Non-pigmented ciliary epithelial cell (primary cell): ENCODE measurements at regions not wholly inside any gene's neighbourhood (a gene's known extent, or its start where the extent isn't known, plus 50 kb on each side); places are given as distances from the start of the nearest gene placed in this dataset.
A peak's percentile ranks its signal among the peaks of the same experiment; 100 is the strongest.
"Not testable (repeated sequence)": the region's sequence is repeated elsewhere in the genome, so short reads cannot be mapped to it uniquely, and the experiment has no call there.

Experiments used
- DNase-seq: peaks from one replicate; pipeline ENCODE4 v3.0.0-alpha.2; 2010; ENCODE audit warnings: low read depth

DNA sequence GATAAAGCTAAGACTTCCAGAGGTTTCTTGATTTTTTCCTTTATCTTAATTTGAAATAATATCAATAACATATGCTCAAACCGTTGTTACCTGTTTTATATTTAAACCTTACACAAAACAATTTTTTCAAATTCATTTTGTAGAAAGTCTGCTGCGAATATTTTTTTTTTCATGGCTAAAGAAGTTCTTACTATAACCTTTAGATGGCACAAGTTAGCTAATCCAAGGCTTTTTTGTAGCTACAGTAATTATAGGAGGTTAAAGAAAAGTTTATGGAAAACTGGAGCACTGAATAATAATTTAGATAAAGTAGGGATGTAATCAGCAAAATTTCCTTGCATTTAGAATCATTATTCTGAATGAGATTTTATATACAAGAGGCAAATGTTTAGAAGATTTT lies 78.0 kb upstream of the PNPT1 start:
- no peak for DNase-seq

DNA sequence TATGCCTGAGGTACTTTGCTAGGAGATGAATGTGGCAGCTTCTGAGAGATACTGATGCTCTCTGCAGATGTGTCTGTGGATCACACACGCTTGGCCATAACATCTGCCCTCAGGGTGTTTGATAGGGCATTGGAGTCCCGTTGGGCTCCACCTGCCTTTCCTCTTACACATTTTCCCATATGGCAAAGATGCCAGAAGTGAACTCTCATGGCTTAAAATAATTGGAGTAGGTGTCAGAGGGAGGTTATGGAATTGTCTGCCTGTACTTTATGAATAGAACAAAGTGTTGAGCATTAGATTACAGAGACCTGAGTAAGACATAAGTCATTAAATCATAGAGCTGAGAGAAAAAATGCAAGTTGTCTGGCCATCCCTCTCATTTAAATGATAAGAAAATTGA lies 75.3 kb upstream of the PNPT1 start:
- DNase-seq, result no peak

DNA sequence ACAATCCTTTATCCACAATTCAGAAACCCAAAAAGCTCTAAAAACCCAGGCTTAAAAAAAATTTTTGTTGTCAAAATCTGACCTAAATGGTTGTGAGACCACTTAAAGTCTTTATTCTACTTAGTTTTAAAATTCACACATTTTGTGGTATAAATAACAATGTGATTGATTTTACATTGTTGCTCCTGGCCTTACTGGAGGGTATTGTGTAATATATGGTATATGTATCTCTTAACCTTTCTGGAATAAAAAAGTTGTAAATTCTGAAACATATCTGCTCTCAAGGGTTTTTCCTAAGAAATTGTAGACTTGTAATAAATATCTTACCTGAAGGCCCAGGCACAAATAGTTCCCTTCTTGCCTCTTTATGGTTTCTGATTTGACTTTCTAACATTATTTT lies 73.3 kb upstream of the PNPT1 start:
- no peak for DNase-seq

- not testable (repeated sequence) for DNase-seq
Observed at GRCh38 chr2:55765708-55766107, 72.1 kb upstream of the PNPT1 start.

DNA sequence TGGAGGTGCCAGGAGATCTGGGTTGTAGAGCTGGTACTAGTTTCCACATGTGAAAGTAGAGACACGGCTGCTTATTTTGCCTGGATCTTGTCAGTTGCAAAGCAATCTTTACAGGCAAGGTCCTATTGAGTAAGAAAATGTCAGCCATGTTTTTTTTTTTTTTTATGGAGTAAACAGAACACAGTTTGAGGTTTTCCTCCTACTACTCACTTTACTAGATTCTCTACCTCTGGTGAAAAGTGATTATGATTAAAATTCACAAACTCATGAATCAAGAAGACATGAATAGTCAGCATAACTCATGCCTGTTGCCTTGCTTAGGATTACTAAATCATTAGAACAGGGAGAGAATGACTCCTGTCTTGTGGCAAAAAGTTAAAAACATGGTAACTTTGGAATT lies 70.1 kb upstream of the PNPT1 start:
- no peak for DNase-seq

DNA sequence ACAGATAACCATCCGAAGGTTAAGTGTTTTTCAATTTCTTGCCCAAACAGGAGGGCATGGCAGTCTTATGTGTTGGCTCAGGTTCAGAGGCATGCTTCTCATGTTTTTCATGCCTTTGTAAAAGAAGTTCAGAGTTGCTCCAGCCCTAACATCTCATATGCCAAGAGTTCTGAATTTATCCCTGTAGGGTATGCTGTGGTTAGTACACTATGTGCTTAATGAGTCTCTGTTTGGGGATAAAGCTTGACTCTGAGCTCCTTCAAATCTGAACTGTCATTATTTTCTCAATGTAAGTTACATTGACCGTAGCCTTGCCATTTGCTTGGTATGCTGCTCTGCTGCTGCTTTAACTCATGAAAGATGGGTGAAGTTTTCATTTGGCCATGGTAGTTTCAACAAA lies 67.9 kb upstream of the PNPT1 start:
- peak; percentile 59 for DNase-seq

DNA sequence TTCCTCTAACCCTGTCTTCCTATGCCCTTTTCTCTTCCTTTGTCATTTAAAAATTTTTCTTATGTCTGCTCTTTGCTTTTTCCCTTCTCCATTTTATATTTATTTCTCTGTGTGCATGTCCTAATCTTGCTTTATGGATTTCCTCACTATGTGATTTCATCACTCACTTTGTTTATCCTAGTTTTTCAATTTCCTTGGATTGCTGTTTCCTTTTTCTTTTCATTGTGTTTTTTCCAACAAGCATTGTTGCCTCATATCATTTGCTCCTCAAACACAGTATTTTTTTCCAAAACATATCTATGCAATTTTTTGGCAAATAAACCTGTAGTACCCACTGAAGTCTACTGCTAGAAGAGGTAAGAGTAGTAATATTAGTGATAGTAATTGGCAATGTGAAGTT lies 67.4 kb upstream of the PNPT1 start:
- DNase-seq, result no peak

DNA sequence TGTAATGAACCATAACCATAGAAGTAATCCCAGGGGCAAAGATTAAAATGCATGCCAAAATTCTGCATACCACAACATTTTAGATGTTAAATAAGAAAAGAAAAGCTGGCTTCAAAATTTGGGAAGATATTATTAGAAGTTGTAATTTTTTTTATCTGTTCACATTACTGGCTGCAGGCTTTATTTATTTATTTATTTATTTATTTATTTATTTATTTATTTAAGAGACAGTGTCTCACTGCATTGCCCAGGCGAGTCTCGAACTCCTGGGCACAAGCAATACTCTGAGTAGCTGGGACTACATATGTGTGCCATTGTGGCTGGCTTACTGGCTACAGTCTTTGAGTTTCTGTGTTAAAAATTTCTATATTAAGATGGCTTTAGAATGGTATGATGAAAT lies 66.5 kb upstream of the PNPT1 start:
- no peak for DNase-seq

DNA sequence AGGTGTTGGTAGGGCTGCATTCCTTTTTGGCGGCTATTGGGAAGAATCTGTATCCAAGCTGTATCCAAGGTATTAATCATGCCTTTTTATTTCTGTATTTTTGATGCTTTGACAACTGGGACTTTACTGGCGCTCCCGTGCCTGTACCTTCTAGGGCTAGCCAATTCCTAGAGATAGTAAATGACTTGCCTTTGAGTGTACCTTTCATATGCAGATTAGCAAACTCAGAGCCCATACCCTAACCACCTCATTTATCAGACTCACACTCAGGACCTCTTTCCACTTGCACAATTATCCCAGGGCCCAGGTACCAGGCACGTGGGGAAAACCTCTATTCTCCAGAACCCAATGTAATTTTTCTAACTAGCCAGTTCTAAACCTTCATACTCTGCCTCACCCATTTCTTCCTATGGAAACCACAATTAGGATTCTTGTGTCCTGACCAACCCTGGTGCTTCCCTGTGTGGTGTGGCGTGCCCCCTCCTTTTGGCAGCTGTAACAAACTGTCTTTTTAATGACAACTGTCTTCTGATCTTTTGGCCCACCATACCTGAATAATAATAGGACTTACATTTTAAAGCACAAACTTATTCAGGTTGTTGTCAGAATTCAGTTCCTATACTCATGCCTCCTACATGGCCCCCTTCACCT lies 65.8 kb upstream of the PNPT1 start:
- no peak for DNase-seq

DNA sequence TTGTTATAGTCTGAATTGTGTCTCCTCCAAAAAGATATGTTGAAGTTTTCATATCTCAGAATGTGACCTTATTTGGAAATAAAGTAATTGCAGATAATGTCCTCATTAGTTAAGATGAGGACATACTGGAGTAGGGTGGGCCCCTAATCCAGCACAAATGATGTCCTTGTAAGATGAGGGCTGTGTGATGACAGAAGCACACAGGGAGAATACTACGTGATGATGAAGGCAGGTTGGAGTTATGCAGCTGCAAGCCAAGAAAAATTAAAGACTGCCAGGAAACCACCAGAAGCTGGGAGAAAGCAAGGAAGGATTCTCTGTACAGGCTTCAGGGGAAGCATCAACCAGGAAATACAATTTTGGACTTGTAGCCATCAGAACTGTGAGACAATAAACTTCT lies 58.3 kb upstream of the PNPT1 start:
- DNase-seq, result no peak

DNA sequence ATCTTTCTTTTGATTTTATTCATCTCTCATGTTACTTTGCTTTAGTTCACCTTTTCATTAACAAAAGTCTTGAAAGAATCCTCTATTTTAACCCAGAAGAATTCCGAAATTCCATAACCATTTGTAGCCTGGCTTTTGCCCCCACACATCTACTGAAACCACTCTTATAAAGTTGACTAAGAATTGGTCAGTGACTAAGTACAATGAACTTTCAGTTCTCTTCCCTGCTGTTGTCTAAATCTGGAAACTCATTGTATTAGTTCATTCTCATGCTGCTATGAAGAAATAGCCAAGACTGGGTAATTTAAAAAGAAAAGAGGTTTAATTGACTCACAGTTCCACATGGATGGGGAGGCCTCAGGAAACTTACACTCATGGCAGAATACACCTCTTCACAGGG lies 49.9 kb upstream of the PNPT1 start:
- peak; percentile 89 for DNase-seq
